ENCODE measurements at regions not wholly inside any gene's neighbourhood (a gene's known extent, or its start where the extent isn't known, plus 50 kb on each side); places are given as distances from the start of the nearest gene placed in this dataset.

GRCh38 chr2:236847538-236848263, 238.0 kb upstream of the COPS8 start:
- intact Hi-C loops (cut with DNase I): no loop called here
- DNase-seq: no peak
- Histone ChIP-seq H3K36me3 (no peaks in the 10 kb centered on the region), H3K27me3 (no peaks in the 10 kb centered on the region), H3K9me3 (no peaks in the 10 kb centered on the region), H3K27ac (no peak overlapping the region), H3K4me1 (peaks cover 0 to 12% (median 5%) of the 10 kb centered on the region in 4 donors), H3K4me3 (no peak overlapping the region)
- TF ChIP-seq POLR2AphosphoS5 (IDR thresholded peaks at IDR 0.05) (no peak), CTCF (IDR thresholded peaks at IDR 0.05) (no peak), POLR2A (IDR thresholded peaks at IDR 0.05) (no peak), EP300 (IDR thresholded peaks at IDR 0.05) (no peak)
- WGBS, 2 donors: 72 to 86% methylated on average over 3 of the region's 3 CpGs

GRCh38 chr2:236848501-236848900, 237.2 kb upstream of the COPS8 start:
- Histone ChIP-seq H3K36me3 (no peaks in the 10 kb centered on the region), H3K4me3 (no peak overlapping the region), H3K9me3 (no peaks in the 10 kb centered on the region), H3K4me1 (peaks cover 0 to 4% (median under 1%) of the 10 kb centered on the region in 4 donors), H3K27me3 (no peaks in the 10 kb centered on the region), H3K27ac (no peak overlapping the region)
- intact Hi-C loops (cut with DNase I): no loop called here
- TF ChIP-seq EP300 (IDR thresholded peaks at IDR 0.05) (no peak), POLR2AphosphoS5 (IDR thresholded peaks at IDR 0.05) (no peak)
- no peak for DNase-seq
- WGBS, 2 donors: 78 to 81% methylated on average over 11 of the region's 11 CpGs

- no peaks in the 10 kb centered on the region for H3K9me3 ChIP-seq
- H3K4me1 ChIP-seq: no peaks in the 10 kb centered on the region
- TF ChIP-seq POLR2A (IDR thresholded peaks at IDR 0.05) (no peak), EP300 (IDR thresholded peaks at IDR 0.05) (no peak), CTCF (IDR thresholded peaks at IDR 0.05) (no peak), POLR2AphosphoS5 (IDR thresholded peaks at IDR 0.05) (no peak)
- no peak for DNase-seq
- 56 to 63% methylated on average over 2 of the region's 2 CpGs for WGBS, 2 donors
- no peak overlapping the region for H3K27ac ChIP-seq
- no peaks in the 10 kb centered on the region for H3K36me3 ChIP-seq
- H3K27me3 ChIP-seq: no peaks in the 10 kb centered on the region
- H3K4me3 ChIP-seq: no peak overlapping the region
- intact Hi-C loops (cut with DNase I): no loop called here
These were observed 236.2 kb upstream of the COPS8 start for GRCh38 chr2:236849508-236849907.

GRCh38 chr2:236849940-236850339, 235.7 kb upstream of the COPS8 start:
- Histone ChIP-seq H3K27ac (no peak overlapping the region), H3K36me3 (no peaks in the 10 kb centered on the region), H3K9me3 (no peaks in the 10 kb centered on the region), H3K4me3 (no peak overlapping the region), H3K4me1 (no peaks in the 10 kb centered on the region), H3K27me3 (no peaks in the 10 kb centered on the region)
- DNase-seq: peak; percentile 48
- 93 to 95% methylated on average over 4 of the region's 4 CpGs for WGBS, 2 donors
- no peak for TF ChIP-seq CTCF (IDR thresholded peaks at IDR 0.05)
- no peak for TF ChIP-seq POLR2A (IDR thresholded peaks at IDR 0.05)
- TF ChIP-seq POLR2AphosphoS5 (IDR thresholded peaks at IDR 0.05): no peak
- no peak for TF ChIP-seq EP300 (IDR thresholded peaks at IDR 0.05)
- intact Hi-C loops (cut with DNase I): no loop called here

GRCh38 chr2:236851187-236851586, 234.5 kb upstream of the COPS8 start:
- intact Hi-C loops (cut with DNase I): no loop called here
- no peak for DNase-seq
- WGBS, 2 donors: 81 to 82% methylated on average over 3 of the region's 3 CpGs
- no peaks in the 10 kb centered on the region for H3K9me3 ChIP-seq
- H3K27ac ChIP-seq: no peak overlapping the region
- H3K27me3 ChIP-seq: no peaks in the 10 kb centered on the region
- no peak overlapping the region for H3K4me3 ChIP-seq
- no peaks in the 10 kb centered on the region for H3K4me1 ChIP-seq
- TF ChIP-seq CTCF (IDR thresholded peaks at IDR 0.05) (no peak), EP300 (IDR thresholded peaks at IDR 0.05) (no peak), POLR2AphosphoS5 (IDR thresholded peaks at IDR 0.05) (no peak), POLR2A (IDR thresholded peaks at IDR 0.05) (no peak)
- H3K36me3 ChIP-seq: no peaks in the 10 kb centered on the region
